ENCODE measurements at regions not wholly inside any gene's neighbourhood (a gene's known extent, or its start where the extent isn't known, plus 50 kb on each side); places are given as distances from the start of the nearest gene placed in this dataset.

- TF ChIP-seq CTCF (IDR thresholded peaks at IDR 0.05): no peak
- intact Hi-C loops (cut with DNase I): no loop called here
- no peaks in the 10 kb centered on the region for H3K36me3 ChIP-seq
- H3K4me3 ChIP-seq: no peak overlapping the region
- no peaks in the 10 kb centered on the region for H3K27me3 ChIP-seq (ENCODE audit: low read depth)
- H3K9me3 ChIP-seq: no peaks in the 10 kb centered on the region
- peak overlapping the region; percentile 38 for H3K27ac ChIP-seq
- ATAC-seq: no peak
- no peaks in the 10 kb centered on the region for H3K4me1 ChIP-seq
- no peak for DNase-seq
These were observed 51.0 kb upstream of the ZNF532 start for GRCh38 chr18:58813561-58814225.

- no peak for ATAC-seq
- H3K4me3 ChIP-seq: no peak overlapping the region
- intact Hi-C loops (cut with DNase I): no loop called here
- TF ChIP-seq CTCF (IDR thresholded peaks at IDR 0.05): no peak
- no peaks in the 10 kb centered on the region for H3K9me3 ChIP-seq
- no peaks in the 10 kb centered on the region for H3K36me3 ChIP-seq
- H3K4me1 ChIP-seq: no peaks in the 10 kb centered on the region
- H3K27ac ChIP-seq: no peak overlapping the region
- H3K27me3 ChIP-seq (ENCODE audit: low read depth): no peaks in the 10 kb centered on the region
- no peak for DNase-seq
These were observed 50.4 kb upstream of the ZNF532 start for GRCh38 chr18:58814317-58814716.
